Renal cortical epithelial cell (primary cell): ENCODE measurements at regions not wholly inside any gene's neighbourhood (a gene's known extent, or its start where the extent isn't known, plus 50 kb on each side); places are given as distances from the start of the nearest gene placed in this dataset.

ENCODE experiments used
- DNase-seq: peaks from one replicate; pipeline ENCODE4 v3.0.0-alpha.2; 2011; ENCODE audit warnings: low read depth

DNA sequence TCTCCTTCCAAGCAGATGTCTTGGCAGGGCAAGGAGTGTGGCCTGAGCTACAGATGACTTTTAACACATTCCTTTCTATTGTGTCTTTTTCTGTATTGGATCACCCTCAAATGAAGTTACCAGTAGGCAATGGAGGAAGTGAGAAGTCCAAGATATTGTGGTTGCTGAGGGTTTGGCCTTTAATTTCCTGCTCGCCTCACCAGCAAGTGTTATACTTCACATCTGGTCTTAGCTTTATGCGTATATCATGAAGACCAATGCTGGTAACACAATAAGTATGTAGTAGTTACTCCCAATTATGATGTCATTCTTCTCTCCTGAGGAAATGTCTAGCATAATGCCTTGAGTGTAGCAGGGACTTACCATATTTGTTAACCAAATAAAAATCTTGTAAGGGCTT lies 179.9 kb downstream of the ZIC1 start:
- no peak for DNase-seq

DNA sequence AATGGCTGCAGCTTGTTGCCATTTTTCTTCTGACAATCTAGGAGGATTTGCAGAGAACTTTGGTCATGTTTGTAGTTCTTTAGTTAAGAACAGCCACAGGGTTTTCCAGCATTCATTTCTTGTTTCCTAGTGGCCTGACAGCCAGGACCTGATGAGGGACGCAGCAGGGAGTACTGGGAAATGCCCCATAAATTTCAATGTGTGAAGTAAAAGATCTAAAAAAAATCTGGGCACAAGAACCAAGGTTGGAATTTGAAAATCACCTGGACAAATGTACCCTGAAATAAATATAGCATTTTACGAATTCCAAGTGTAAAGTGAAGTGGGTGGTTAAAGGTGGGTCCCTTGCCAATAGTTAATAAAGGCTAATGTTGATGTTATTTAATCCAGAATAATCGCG lies 195.0 kb downstream of the ZIC1 start:
- no peak for DNase-seq

DNA sequence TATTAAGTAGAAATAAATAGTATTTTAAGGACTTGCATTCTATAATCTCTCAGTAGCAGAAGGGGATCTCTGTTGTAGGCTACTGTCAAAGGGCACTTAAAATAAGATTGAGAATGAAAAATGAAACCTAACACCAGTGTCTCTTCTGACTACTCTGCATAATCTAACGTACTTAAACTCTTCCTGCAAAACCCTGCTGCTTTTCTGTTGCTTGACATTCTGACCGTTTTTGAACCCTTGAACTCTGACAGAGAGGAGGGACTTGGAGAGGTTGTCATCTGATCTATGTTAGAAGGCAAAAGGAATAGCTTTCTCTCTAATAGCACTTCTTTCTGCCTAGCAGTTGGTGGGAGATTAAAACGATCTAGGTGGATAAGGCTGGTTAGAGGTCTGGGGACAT lies 204.6 kb downstream of the ZIC1 start:
- no peak for DNase-seq

DNA sequence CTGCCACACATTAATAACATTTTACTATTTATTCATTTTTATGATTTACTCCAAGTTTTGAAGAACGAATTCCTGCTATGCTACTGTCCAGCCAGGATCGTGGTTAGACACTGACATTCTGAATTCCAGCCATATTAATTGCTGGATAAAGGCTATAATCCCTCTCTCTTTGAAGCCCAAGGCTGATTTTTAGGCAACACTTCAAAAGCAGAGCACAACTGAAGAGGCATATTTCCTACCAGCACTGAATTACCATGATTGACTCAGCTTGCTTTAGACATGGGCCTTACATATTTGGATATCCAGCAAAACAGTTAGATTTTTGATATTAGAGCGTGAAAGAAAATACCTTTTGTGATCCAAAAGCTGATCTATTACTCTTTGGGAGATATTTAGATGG lies 205.0 kb downstream of the ZIC1 start:
- no peak for DNase-seq

DNA sequence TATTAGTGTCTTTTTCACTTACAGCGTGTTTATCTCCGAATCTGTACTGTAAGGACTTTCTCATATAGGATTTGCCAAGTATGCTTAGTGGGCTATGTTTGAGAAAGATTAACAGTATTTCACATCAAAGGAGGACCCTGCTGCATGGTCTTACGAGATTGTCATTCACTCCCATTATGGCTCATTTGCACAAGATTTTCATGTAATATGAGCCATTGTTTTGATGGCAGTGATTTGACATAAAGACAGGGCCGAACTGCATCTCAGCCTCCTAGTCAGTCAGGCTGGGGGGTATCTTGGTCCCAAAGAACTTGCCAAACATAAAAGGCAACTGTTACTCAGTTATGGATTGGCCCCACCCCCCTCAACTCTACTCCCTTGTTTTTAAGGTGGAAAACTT lies 205.9 kb downstream of the ZIC1 start:
- DNase-seq: no peak

DNA sequence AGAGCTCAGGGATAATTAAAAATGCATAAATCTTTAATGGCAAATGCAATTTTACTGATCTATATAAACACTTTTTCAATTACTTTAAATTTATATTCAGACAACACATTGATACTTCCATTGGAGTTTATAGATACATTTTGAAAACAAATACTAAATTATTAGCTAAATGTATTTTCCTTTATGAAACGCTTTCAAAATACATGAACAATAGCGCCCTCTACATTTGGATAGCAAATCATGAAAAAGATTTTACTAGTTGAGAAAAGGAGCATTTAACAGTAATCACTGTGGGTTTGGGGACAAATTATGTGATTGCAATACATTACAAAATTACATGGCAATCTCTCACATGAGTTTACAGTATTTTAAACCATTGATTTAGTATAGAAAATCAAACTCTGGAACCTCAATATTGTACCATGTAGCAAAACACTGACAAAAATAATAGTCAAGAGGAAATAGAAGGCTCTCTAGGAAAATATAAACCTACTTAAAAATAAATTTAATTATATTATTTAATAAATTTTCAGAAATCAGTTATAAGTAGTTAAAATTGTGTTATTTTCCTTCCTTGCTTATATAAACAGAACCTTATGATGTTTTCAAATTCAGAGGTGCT lies 207.9 kb downstream of the ZIC1 start:
- DNase-seq: peak; percentile 21

DNA sequence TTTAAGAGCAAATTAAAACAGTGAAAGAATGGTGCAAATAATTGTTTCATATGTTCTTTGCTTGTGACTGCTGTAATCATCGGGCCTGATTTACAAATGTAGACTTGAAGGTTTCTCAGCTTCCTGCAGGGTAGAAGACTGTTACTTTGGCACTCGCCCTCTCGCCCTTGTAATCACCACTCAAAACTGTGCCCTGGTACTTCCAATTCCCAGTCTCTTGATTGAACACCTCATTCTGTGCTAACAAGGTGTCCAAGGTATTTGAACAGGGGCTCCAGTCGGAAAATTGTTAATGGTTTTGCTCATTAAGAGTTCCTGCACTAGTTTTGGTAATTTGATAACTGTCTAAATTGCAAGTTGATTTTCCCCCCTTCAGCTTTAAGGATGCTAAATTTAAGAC lies 209.5 kb downstream of the ZIC1 start:
- no peak for DNase-seq

DNA sequence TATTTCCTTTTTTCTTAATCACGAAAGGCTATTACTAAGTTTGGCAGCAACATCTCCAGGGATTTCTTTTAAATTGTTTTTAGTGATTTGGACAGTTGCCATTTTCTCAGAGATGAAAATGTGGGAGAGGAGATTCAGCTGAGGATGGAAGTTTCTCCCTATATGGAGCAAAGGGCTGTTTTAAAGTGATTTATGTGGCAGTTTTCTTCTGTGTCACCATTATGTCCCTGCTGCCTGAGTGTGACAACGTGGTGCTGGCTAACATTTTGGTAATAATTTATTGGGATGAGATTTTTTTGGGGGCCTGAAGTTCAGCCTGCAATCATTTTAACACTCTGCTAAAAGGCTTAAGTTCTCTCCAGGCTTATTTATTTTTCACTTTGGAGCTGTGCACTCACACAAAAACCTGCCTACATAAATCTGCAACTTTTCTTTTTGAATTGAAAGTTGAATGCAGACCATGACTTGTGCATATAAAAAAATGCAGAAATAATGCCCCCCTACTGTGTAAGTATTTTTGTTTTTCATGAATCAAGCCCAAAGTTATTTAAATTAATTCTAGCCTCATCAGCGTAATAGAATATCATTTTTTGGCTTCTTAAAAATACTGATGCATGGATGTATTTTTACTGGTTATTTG lies 210.9 kb downstream of the ZIC1 start:
- DNase-seq: no peak

DNA sequence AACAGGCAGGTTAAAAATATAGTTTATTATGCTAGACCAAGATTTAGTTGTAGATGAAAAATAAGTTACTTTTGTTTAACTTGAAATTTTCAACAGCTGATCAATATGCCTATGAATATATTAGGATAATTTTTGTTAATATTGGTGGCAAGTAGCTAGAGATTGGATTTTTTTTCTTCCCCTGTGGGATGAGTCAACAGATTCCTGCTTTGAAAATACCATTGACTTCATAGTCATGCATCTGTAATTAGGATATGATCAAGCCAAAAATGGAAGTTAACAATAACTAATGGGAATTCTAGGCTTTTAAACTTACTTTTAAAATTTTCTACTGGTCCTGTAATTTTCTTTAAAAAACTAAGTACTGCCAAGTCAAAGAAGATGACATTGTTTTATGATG lies 211.7 kb downstream of the ZIC1 start:
- DNase-seq: no peak

DNA sequence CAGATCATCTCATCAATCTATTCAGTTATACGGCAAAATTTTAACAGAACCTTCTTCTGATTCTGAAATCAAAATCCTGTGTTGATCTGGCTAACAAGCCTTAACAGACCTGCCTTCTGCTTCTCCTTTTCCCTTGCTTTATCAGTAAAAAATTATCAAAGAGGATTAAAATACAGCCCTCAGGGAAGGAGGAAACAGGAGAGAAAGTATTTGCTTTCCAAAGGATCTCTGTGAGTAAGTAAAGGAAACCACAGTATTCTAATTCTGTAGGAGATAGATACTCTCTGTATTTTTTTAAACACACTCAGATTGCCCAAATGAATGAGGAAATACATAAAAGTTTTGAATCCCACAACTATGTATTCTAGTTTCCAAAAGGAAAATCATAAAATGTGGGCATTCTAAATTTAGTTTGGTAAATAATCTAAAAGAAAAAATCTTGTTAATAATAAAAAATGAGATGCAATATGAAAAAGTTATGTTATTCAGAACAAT lies 221.8 kb downstream of the ZIC1 start:
- no peak for DNase-seq

DNA sequence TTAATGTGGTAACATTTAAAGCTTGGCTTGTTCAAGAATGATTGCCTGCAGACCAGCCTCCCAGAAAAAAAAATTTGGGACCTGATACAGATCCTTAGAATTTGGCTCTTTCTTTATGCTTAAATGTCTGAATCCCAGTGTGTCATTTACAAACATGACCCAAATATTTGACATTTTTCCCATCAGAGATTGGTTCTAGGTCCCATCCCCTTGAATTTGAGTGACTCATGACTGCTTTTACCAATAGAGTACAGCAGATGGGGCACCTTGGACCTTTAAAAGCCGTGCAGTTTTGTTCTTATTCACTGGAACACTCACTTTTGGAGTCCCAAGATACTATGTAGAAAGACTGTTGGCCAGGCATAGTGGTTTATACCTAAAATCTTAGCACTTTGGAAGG lies 231.6 kb downstream of the ZIC1 start:
- no peak for DNase-seq

DNA sequence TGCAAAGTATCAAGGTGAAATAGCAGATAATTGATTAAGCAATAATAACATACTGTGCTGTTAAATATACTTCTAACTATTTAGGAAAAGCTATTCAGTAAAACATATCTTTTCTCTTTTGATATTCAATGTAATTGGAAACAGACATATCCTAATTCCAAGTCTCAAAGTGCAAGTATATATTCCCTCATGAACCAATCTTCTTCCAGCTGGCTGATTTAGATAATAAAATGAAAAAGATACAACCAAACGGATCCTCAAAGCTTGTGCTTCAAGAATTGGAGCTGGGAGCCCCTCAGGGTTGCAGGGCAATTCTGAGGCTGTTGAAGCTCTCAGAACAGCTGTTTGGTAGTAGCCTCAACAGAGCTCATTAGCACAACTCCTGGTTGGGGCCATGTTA lies 236.6 kb downstream of the ZIC1 start:
- no peak for DNase-seq

DNA sequence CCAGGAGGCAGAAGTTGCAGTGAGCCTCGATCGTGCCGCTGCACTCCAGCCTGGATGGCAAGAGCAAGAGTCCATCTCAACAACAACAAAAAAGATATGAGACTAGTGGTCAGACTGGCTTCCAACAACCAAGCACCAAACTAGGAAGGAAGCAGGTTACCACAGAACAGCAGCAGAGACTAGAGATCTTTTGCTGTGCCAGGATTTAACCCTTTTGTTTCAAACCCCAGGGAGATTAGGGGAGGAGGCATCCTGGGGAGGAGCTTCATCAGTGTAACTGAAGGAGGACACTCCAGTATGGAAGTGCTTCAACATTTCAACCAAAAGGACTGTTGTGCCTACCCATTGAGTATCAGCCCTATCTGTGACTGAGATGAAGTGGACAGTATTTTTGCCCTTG lies 240.3 kb downstream of the ZIC1 start:
- no peak for DNase-seq

DNA sequence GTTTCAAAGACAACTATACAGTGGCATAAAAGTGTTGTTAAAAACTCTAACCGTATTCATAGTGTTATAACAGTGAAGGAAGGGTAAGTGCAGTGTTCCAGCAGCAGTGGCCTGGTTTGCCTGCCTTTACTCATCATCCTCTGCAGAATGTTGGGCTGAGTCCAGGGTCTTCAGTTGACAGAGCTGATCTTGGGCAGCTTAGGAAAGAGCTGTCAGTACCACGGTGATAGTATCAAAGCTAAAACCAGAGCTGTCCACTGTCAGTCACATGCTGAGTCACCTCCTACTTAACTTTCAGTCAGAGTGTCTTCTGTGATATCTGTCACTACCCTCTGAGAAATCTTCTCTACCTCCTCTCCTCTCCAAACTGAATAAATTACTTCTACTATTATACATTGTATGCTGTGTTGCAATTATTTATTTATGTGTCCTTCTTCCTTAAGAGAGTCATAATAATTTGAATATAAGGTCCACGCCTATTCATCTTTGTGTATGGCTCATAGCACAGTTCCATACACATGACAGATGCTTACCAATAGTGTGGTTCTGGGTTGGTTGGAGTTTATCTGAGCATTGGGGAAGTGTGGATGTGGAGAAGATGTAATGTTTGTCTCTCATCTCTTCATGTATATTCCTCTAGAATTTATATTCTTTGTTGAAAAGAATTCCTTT lies 242.1 kb downstream of the ZIC1 start:
- no peak for DNase-seq

DNA sequence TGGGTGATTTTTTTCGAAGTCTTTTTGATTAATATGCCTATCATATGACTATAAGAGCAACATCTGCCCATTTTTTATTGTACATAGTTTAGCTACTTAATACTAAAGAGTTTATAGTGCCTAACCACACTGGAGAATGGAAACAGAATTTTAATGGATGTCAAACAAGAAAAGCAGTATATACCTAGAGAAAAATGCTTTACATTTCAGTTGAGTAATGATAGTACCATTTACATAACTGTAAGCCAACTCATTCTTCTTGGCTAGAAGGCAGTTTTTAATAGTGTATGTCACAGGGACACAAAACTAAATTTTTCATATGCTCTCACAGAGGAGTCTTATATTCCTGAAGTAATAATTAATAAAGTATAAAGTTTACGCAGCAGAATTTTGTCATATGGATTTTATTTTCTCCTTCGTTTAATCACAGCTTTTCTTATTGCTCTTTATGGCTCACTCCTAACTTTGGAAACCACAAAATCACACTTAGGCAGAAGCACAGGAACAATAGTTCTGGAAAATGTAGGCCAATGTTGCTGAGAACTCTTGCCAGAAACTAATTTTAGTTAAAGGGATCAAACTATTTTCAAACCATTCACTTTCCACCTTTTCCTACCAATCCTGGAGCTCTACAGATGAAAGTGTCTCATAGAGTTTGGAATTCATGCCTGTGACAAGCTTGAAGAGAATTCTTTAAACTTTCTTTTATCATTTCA lies 243.6 kb downstream of the ZIC1 start:
- no peak for DNase-seq

DNA sequence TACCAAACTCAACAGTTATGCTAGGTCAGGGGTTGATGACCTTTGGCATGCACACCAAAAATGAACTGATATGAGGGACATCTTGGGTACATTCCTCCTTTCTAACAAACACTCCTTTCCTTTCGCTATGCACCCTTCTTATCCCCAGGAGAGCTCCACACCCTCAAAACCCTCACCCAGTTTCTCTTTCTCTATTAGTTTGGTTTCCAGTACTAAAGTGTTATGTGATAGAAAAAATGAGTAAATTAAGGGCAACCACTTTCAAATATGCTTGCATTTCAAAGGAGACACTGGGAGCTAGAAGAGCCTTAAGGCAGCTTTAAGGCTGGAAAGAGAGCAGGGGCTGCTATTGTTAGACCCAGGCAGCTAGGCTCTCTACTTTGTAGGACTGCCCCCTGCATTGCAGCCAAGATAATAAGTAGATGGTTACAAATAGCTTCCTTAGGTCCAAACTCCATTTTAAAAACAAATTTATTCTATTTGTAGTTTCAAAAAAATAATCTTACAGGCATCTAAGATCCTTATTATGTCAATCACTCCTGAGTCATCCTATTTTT lies 244.3 kb downstream of the ZIC1 start:
- no peak for DNase-seq

DNA sequence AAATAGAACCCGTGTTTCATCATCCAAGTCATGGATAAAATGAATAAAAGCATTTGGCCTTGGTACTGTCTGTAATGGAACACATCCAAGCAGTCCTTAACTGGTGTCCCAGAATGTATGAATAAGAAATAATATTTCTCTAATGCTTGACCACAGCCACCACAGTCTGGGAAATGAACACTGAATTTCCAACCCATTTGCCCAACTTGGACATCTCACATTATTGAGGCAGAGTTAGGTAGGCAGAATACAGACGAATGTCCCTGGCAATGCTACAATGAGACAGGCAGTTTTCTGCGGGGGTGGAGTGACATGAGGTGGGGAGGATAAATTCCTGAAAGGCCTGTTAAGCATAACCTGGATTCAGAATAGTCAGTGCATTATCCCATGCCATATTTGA lies 245.7 kb downstream of the ZIC1 start:
- DNase-seq: no peak

DNA sequence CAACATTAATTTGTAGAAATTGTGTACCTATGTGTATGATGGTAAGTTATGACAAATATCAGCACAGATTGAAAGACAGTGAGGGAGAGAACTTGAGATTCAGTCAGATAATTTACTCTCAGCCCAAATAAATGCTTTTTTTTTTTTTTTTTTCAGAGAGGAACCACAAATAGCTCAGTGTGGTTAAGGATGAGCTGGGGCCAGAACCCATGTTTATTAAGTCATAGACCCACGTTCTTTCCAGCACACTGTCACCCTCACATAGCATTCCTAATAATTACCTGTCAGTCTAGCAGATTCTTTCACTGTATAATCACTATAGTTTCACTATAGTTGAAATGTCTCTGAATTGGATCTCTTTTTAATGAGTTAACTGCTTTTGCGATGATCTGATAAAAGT lies 246.1 kb downstream of the ZIC1 start:
- peak; percentile 4 for DNase-seq

DNA sequence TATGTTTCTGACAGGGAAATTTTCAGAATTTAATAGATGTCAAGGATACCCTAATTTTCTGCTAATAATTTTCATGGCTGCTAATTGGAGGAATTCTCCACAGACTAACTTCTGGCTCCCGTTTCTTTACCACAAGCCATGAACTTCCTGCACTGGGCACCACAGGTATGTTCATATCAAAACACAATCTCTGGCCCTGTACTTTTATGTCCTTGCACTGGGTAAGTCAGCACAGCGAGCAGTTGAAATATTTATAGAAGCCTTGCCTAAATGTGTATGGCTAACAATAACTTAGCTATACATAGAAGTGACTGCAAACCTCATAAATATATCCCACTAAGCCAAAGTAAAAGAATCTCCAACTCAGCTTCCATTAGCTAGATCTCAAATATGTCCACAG lies 246.9 kb downstream of the ZIC1 start:
- no peak for DNase-seq

DNA sequence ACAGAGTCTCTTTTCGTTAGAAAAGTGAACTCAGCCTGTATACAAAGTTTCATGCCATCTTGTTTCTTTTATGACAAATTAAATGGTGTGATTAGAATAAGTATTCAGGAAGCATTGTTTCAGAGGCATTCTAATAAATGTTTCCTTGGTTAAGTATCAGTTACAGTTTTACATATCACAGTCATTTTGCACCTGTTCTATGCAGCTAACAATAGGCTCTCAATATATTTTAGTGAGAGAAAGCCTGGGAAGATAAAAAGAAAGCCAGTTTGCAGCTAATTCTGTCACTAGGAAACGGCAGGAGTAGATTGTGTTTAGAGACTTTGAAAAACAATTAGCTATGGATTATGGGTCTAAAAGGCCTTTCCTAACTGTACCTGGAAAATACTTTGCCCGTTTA lies 252.8 kb downstream of the ZIC1 start:
- DNase-seq: no peak

DNA sequence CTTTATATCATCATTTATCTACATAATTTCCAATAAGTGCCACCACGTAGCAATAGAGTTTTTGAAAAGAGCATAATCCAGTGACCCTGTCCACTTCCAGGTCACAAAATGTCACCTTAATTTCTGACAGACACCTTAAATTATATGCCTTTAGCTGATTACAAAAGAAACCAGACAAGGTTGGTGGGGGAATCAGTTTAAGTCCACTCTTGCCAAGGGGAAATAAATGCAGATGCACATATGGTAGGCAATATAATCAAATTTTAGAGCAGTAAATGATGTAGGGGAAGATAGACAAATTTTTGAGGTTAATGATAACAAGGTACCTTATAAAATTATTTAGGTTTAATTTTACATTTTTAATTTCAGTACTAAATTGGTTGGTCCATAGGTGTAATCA lies 253.5 kb downstream of the ZIC1 start:
- no peak for DNase-seq

DNA sequence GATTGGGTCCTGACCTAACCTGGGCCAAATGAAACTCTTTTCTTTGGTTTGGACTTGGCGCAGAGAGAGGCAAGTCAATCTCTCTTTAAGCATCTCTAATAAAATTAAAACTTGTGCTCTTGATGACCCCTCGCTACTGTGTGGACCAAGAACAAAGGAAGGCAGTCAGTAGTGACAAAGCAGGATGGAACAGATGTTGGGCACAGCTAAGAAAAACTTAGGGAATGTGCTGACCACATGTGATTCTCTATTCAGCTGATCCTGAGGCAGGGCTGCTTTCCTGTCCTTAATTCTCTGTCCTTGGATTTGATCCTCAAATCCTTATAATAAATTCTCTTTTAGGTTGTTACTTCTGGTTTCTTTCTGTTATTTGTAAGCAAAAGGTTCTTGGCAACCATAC lies 259.9 kb downstream of the ZIC1 start:
- no peak for DNase-seq

DNA sequence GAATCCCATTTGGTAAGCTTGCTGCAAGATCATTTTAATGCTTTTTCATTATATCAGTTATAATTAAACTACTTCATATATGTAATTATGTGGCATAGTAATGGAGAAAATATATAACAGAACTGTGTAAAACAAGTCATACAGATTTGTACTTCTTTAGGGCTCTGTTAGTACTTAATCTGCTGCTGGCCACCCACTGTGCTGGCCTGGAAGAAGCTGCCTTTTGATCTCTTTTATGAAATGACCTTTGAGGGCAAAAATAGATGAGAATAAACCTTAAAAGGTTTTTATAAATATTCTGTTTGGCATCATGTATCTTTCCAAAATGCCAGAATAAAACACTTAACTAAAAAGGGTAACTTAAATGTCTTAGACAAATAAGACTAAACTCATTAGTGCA lies 262.9 kb downstream of the ZIC1 start:
- DNase-seq: no peak
